IPS DF 6.9 (cell line): ENCODE measurements at regions not wholly inside any gene's neighbourhood (a gene's known extent, or its start where the extent isn't known, plus 50 kb on each side); places are given as distances from the start of the nearest gene placed in this dataset.

Source experiments
- DNase-seq: peaks from one replicate; pipeline ENCODE4 v3.0.0-alpha.2; 2013; ENCODE audit warnings: low read depth, low spot score
- H3K27ac ChIP-seq: one replicate; pipeline ENCODE4 v1.5.1; 2013; ENCODE audit warnings: low read length, control low read depth
- H3K27me3 ChIP-seq: 2 replicates; pipeline ENCODE4 v1.6.1; 2013; ENCODE audit warnings: mild to moderate bottlenecking, low read length; ENCODE audit not compliant: control insufficient read depth, insufficient read depth
- H3K36me3 ChIP-seq: 2 replicates; pipeline ENCODE4 v1.6.1; 2013; ENCODE audit warnings: low read length; ENCODE audit not compliant: control insufficient read depth, insufficient read depth
- H3K4me1 ChIP-seq: 2 replicates; pipeline ENCODE4 v1.6.1; 2013; ENCODE audit warnings: low read length; ENCODE audit not compliant: control insufficient read depth, insufficient read depth
- H3K4me3 ChIP-seq: 2 replicates; pipeline ENCODE4 v1.5.1; 2013; ENCODE audit warnings: mild to moderate bottlenecking, low read length
- H3K9me3 ChIP-seq: 2 replicates; pipeline ENCODE4 v1.6.1; 2013; ENCODE audit warnings: low read length, inconsistent platforms; ENCODE audit not compliant: control insufficient read depth, insufficient read depth
- WGBS: extraction: QIAGEN DNeasy Blood & Tissue Kit; methylation state at CpG from one replicate; pipeline ENCODE4 v1.1.7; 2013; ENCODE audit warnings: mixed read lengths, missing lambda C conversion rate; ENCODE audit not compliant: insufficient read length, insufficient coverage; 5-methylcytosine and 5-hydroxymethylcytosine counted together

DNA sequence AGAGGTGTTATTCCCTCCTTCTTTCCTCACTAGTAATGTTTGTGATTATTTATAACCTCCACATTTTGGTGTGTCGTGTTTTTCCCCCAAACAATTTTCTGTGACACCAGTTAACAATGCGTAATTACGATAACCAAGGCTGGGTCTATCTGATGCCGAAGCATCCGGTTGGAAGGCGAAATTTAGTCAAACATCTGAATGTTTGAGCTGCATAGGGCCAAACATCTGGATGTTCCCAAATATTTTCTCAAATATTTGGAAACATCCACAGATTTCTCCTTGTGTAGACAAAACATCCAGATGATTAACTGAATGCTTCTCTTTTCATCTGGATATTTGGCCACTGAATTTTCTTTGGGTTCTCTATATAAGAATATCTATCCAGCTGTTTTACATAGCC, 371.7 kb downstream of the NFIB start:
- H3K4me1 ChIP-seq, result no peaks in the 10 kb centered on the region
- no CpG with 5 or more reads among the region's 6 CpGs for WGBS
- no peaks in the 10 kb centered on the region for H3K36me3 ChIP-seq
- no peak overlapping the region for H3K27ac ChIP-seq
- H3K4me3 ChIP-seq, result no peak overlapping the region
- H3K27me3 ChIP-seq, result no peaks in the 10 kb centered on the region
- no peaks in the 10 kb centered on the region for H3K9me3 ChIP-seq
- DNase-seq, result no peak

DNA sequence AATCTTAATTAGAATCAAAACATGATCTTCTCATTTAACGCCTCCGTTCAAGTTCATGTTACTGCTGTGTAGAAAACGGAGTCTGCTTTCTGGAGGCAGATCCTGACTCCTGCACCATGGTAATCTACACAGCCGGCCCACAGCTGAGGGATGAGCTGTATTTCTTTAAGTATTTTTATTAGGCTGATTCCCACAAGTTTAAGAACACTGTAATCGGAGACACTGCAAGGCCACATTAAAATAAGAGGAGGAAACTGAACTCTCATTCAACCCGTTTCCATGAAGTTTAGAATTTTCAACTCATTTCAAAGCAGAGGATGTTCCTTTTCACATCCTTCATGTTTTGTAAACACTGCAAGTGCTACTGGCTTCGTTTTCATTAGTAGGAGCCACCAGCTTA, 372.2 kb downstream of the NFIB start:
- Histone ChIP-seq H3K4me1 (no peaks in the 10 kb centered on the region), H3K27me3 (no peaks in the 10 kb centered on the region), H3K36me3 (no peaks in the 10 kb centered on the region), H3K27ac (no peak overlapping the region), H3K9me3 (no peaks in the 10 kb centered on the region), H3K4me3 (no peak overlapping the region)
- no peak for DNase-seq
- WGBS, result no CpG with 5 or more reads among the region's 7 CpGs

DNA sequence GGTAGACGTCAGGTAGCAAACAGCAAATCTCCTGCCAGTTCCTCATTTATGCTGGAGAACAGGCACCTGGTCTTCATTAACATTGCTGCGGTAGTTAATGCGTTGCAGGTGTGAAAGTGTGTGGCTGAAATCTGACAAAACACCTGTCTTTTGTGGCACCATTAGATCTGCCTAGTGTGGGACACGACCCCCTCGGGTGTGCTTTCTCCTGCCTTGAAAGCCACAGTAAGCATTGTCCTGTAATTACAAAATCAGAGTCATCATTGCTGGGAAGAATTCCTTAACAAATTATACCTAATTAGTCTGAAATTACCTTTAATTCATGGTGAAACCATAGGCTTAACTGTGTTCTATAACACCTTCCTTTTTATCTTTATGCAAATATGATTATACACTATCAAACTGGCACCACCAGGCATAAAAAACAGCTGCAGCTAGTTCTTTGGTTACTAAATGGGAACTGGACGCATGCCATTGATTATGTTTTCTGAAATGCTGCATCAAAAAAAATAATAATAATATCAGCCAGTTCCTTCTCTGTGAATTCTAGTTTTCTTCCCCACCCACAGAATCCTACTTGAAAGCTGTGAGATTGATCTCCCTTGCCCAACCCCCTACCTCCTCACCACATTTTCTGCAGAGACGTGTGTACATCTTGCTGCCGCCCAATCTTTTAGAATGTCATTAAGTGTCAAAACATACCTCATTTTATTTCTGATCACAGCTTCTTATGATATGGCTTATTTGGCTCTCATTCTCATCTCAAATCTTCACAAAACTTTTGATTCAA, 374.0 kb downstream of the NFIB start:
- no peaks in the 10 kb centered on the region for H3K27me3 ChIP-seq
- no peak for DNase-seq
- no peak overlapping the region for H3K27ac ChIP-seq
- H3K36me3 ChIP-seq, result no peaks in the 10 kb centered on the region
- no peaks in the 10 kb centered on the region for H3K4me1 ChIP-seq
- no peaks in the 10 kb centered on the region for H3K9me3 ChIP-seq
- H3K4me3 ChIP-seq, result no peak overlapping the region
- no CpG with 5 or more reads among the region's 8 CpGs for WGBS

DNA sequence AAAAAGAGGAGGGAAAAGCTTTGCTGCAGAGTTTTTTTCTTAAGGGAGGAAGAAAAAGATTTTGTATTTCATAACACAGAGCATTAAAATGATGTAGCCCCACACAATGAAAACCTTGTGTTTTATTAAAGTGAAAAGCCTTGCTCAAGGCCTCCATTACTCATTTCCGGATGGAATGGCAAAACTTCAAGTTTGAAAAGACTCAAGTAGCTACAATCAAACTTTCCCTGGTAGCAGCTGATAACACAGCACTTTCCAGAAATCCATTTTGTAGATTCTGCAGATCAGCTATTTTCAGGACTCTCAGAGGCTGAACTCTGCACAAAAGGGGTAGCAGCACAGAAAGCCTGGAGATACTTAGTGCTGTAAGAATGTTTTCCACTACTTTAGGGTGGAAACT, 374.8 kb downstream of the NFIB start:
- Histone ChIP-seq H3K4me1 (peaks cover 2% of the 10 kb centered on the region; the same call in 1 of the 2 replicates), H3K27ac (no peak overlapping the region), H3K36me3 (no peaks in the 10 kb centered on the region), H3K27me3 (no peaks in the 10 kb centered on the region), H3K4me3 (no peak overlapping the region), H3K9me3 (no peaks in the 10 kb centered on the region)
- no CpG with 5 or more reads among the region's 1 CpG for WGBS
- DNase-seq, result no peak

DNA sequence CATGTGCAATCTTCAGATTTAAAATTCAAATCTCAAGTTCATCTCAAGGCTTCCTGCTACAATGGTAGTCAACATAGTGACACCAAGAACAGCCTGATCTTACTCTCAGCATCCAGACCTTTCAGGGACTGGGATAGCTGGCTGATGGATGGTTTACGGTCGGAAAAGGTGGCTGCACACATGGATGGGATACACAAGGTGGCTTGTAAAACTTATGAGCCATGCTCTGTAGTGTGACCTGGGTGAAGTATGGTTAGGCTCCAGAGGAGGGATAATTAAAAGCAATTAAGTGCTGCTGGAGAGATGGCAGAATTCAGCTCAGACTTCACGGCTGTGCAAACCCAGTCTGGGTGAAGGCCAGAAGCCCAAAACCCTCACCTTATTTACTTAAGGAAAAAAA, 379.5 kb downstream of the NFIB start:
- WGBS, result no CpG with 5 or more reads among the region's 3 CpGs
- H3K27ac ChIP-seq, result no peak overlapping the region
- H3K27me3 ChIP-seq, result no peaks in the 10 kb centered on the region
- no peaks in the 10 kb centered on the region for H3K9me3 ChIP-seq
- no peaks in the 10 kb centered on the region for H3K36me3 ChIP-seq
- no peak for DNase-seq
- H3K4me3 ChIP-seq, result no peak overlapping the region
- peaks cover 2% of the 10 kb centered on the region; the same call in 1 of the 2 replicates for H3K4me1 ChIP-seq

DNA sequence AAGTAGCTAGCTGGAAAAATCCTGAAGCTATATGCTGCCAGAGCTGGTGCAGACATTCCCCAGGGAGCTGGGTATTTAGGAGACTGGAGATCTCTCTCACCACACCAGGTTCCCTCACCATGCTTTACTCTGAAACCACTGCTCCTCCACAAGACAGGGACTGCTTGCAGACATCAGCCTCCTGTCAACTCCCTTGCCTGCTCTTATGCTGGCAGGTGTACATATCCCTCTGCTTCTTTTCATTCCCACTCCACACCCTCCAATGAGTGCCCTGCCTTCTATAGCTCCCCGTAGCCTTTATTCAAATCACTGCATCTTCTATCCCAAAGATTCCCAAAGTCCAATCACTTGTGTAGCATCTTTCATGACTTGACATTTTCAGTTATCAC, 380.7 kb downstream of the NFIB start:
- peaks cover 2% of the 10 kb centered on the region; the same call in 1 of the 2 replicates for H3K4me1 ChIP-seq
- no CpG with 5 or more reads among the region's 1 CpG for WGBS
- no peaks in the 10 kb centered on the region for H3K27me3 ChIP-seq
- H3K9me3 ChIP-seq, result no peaks in the 10 kb centered on the region
- no peaks in the 10 kb centered on the region for H3K36me3 ChIP-seq
- DNase-seq, result no peak
- H3K27ac ChIP-seq, result no peak overlapping the region
- H3K4me3 ChIP-seq, result no peak overlapping the region

DNA sequence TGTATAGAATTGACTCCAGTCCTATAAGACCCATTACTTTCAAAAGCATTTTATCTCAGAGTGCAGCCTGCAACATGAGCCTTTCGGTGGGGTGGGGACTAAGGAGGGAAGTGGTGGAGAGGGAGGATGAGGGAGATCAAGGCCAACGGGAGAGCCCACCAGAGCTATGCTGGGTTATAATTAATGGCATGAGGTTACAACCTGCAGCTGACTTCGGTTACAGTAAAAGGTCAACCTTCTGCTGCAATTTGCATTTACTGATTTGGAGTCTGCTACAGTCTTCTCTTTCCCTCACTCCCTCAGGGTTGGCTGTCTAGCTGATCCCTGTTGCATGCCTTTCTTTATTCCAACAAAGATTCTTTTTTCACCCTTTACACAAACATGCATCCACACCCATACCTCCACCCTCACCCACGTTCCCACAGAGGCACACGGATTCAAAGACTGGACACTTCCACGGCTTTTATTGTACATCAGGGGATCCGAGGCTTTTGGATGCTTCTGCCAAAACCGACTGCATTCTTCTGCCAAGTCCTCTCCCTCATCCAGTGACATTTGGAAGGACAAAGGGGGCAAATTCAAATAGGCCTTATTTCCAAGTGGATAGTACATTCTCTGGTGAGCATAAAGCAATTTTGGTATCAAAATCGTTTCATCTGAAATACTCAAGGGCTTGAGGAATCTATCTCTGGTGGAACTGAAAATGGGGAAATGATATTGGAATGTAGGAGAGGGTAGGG, 381.2 kb downstream of the NFIB start:
- DNase-seq, result no peak
- Histone ChIP-seq H3K27ac (no peak overlapping the region), H3K4me1 (peaks cover 2% of the 10 kb centered on the region; the same call in 1 of the 2 replicates), H3K4me3 (no peak overlapping the region), H3K36me3 (no peaks in the 10 kb centered on the region), H3K9me3 (no peaks in the 10 kb centered on the region), H3K27me3 (no peaks in the 10 kb centered on the region)
- WGBS, result 100% methylated on average over 1 of the region's 9 CpGs

DNA sequence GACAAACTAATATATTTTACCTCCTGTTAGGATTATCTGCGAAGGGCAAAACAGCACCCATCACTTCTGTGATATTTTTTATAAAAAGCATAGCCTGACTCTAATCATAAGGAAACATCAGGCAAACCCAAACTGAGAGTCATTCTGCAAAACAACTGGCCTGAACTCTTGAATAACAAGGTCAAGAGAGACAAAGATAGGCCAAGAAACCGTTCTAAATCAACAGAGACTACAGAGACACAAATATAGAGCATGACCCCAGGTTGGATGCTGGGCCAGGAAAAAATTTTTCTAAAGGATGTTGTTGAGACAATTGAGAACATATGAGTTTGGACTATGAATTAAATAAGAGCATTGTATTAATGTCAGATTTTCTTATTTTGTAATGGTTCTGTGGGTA, 384.9 kb downstream of the NFIB start:
- H3K4me1 ChIP-seq, result no peaks in the 10 kb centered on the region
- H3K4me3 ChIP-seq, result no peak overlapping the region
- H3K27me3 ChIP-seq, result no peaks in the 10 kb centered on the region
- H3K27ac ChIP-seq, result no peak overlapping the region
- no CpG with 5 or more reads among the region's 2 CpGs for WGBS
- H3K9me3 ChIP-seq, result no peaks in the 10 kb centered on the region
- no peaks in the 10 kb centered on the region for H3K36me3 ChIP-seq
- DNase-seq, result no peak

DNA sequence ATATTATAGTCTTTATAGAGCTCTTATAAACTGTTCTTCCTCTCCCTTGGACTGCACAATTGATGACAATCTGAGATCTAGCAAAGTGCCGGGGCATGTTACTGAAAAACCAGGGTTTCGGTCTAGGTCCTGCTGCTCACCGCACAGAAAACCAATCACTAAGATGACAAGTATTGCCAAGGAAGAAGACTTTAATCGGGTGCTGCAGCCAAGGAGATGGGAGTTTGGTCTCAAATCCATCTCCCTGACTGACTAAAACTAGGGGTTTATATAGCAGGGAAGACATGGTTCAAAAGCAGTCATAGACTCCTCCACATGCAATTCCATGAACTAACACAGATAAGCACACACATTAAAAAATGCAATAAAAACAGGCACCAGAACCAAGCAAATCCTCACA, 390.6 kb downstream of the NFIB start:
- WGBS, result no CpG with 5 or more reads among the region's 4 CpGs
- H3K4me1 ChIP-seq, result no peaks in the 10 kb centered on the region
- no peaks in the 10 kb centered on the region for H3K9me3 ChIP-seq
- no peak for DNase-seq
- no peaks in the 10 kb centered on the region for H3K27me3 ChIP-seq
- H3K27ac ChIP-seq, result no peak overlapping the region
- no peaks in the 10 kb centered on the region for H3K36me3 ChIP-seq
- no peak overlapping the region for H3K4me3 ChIP-seq

DNA sequence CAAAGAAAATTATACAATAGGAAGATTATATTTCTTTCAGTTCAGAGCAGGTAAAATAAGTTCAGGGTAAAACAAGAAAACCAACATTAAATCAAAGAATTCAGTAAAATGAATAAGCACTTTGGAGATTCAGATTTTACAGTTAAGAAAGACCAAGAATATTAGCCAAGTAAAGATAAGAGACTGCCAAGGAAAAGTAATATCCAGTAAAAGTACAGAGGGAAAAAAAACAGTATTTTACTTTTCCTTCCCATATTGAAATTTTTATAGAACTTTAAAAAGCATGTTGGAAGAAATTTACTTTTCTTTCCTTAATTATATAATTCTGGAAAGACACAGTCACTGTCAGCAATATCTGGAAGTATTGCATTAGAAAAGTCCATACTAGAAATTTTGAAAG, 393.4 kb downstream of the NFIB start:
- Histone ChIP-seq H3K9me3 (no peaks in the 10 kb centered on the region), H3K27me3 (no peaks in the 10 kb centered on the region), H3K4me3 (no peak overlapping the region), H3K4me1 (no peaks in the 10 kb centered on the region), H3K27ac (no peak overlapping the region), H3K36me3 (no peaks in the 10 kb centered on the region)
- DNase-seq, result no peak

DNA sequence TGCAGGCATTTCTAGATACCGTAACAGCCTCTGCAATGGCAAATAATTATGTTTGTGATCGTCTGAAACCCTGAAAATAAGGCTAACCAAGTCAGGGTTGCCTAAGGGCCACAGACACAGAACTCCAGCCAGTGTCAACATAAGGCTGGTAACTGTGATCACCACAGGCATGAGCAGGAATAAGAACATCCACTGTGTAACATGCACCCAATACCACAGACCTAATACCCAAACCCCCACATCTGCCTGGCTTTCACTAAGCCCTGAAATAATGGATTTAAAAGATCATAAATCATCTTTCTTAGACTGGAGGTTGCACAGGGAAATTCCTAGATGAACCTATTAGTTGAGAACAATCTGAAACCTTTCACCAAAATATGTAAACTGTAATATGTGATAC, 394.5 kb downstream of the NFIB start:
- no peak for DNase-seq
- Histone ChIP-seq H3K4me1 (no peaks in the 10 kb centered on the region), H3K9me3 (no peaks in the 10 kb centered on the region), H3K27me3 (no peaks in the 10 kb centered on the region), H3K36me3 (no peaks in the 10 kb centered on the region), H3K4me3 (no peak overlapping the region), H3K27ac (no peak overlapping the region)
- no CpG with 5 or more reads among the region's 2 CpGs for WGBS
